Parathyroid adenoma (tissue), 2 donors: ENCODE measurements at regions not wholly inside any gene's neighbourhood (a gene's known extent, or its start where the extent isn't known, plus 50 kb on each side); places are given as distances from the start of the nearest gene placed in this dataset.

Experiments
- H2AFZ ChIP-seq: fragments of 300-600 bp; sonication (generic); one replicate; pipeline ENCODE4 v1.7.0; 2017; ENCODE audit warnings: antibody characterized with exemption, mild to moderate bottlenecking
- H3K27ac ChIP-seq: fragments of 300-600 bp; sonication (generic); one replicate; pipeline ENCODE4 v1.7.0; 2017
- H3K27me3 ChIP-seq: fragments of 300-600 bp; sonication (generic); one replicate; pipeline ENCODE4 v1.7.0; 2017; ENCODE audit warnings: low read length; ENCODE audit not compliant: control insufficient read depth, insufficient read depth
- H3K36me3 ChIP-seq: fragments of 300-600 bp; sonication (generic); one replicate; pipeline ENCODE4 v1.7.0; 2017; ENCODE audit warnings: low read length; ENCODE audit not compliant: control insufficient read depth, insufficient read depth
- H3K4me1 ChIP-seq: fragments of 300-600 bp; sonication (generic); one replicate; pipeline ENCODE4 v1.7.0; 2017; ENCODE audit warnings: control low read depth
- H3K4me2 ChIP-seq: fragments of 300-600 bp; sonication (generic); one replicate; pipeline ENCODE4 v1.7.0; 2017; ENCODE audit warnings: low read length
- H3K4me3 ChIP-seq: fragments of 300-600 bp; sonication (generic); one replicate; pipeline ENCODE4 v1.7.0; 2017; ENCODE audit warnings: low read depth, low read length
- H3K79me2 ChIP-seq: fragments of 300-600 bp; sonication (generic); one replicate; pipeline ENCODE4 v1.7.0; 2017; ENCODE audit warnings: control low read depth
- H3K9ac ChIP-seq: fragments of 300-600 bp; sonication (generic); one replicate; pipeline ENCODE4 v1.7.0; 2017; ENCODE audit warnings: mild to moderate bottlenecking
- H3K9me3 ChIP-seq: fragments of 300-600 bp; sonication (generic); one replicate; pipeline ENCODE4 v1.7.0; 2017; ENCODE audit warnings: low read length; ENCODE audit not compliant: control insufficient read depth
- CTCF ChIP-seq: fragments of 300-600 bp; sonication (generic); IDR thresholded peaks from one replicate; pipeline ENCODE4 v1.7.0; 2017; ENCODE audit warnings: antibody characterized with exemption, mild to moderate bottlenecking
- donor health status: primary hyperparathyroidism.

- TF ChIP-seq CTCF = no peak
- H3K79me2 ChIP-seq = no peaks in the 10 kb centered on the region
- no peak overlapping the region for H3K27ac ChIP-seq
- no peak overlapping the region for H2AFZ ChIP-seq
- H3K9me3 ChIP-seq = no peaks in the 10 kb centered on the region
- H3K27me3 ChIP-seq = no peaks in the 10 kb centered on the region
- no peak overlapping the region for H3K4me2 ChIP-seq
- no peaks in the 10 kb centered on the region for H3K4me1 ChIP-seq
- no peak overlapping the region for H3K4me3 ChIP-seq
- no peaks in the 10 kb centered on the region for H3K36me3 ChIP-seq
- H3K9ac ChIP-seq = no peak overlapping the region
Measured at GRCh38 chr1:69494221-69494620, 73.5 kb upstream of the LRRC7 start.

GRCh38 chr1:69497441-69498221 is 70.1 kb upstream of the LRRC7 start:
- Histone ChIP-seq H3K4me2 (no peak overlapping the region), H3K79me2 (no peaks in the 10 kb centered on the region), H3K36me3 (no peaks in the 10 kb centered on the region)

GRCh38 chr1:69498711-69499110 is 69.0 kb upstream of the LRRC7 start:
- Histone ChIP-seq H2AFZ (no peak overlapping the region), H3K79me2 (no peaks in the 10 kb centered on the region), H3K27ac (no peak overlapping the region), H3K4me2 (no peak overlapping the region), H3K4me1 (no peaks in the 10 kb centered on the region), H3K9me3 (no peaks in the 10 kb centered on the region), H3K9ac (no peak overlapping the region), H3K4me3 (no peak overlapping the region), H3K36me3 (no peaks in the 10 kb centered on the region), H3K27me3 (no peaks in the 10 kb centered on the region)
- no peak for TF ChIP-seq CTCF

More at GRCh38 chr1:69497441-69498221, 70.1 kb upstream of the LRRC7 start:
- Histone ChIP-seq H3K27me3 (no peaks in the 10 kb centered on the region), H3K27ac (no peak overlapping the region), H3K9ac (no peak overlapping the region), H2AFZ (no peak overlapping the region), H3K9me3 (no peaks in the 10 kb centered on the region), H3K4me3 (no peak overlapping the region), H3K4me1 (no peaks in the 10 kb centered on the region)
- no peak for TF ChIP-seq CTCF

DNA sequence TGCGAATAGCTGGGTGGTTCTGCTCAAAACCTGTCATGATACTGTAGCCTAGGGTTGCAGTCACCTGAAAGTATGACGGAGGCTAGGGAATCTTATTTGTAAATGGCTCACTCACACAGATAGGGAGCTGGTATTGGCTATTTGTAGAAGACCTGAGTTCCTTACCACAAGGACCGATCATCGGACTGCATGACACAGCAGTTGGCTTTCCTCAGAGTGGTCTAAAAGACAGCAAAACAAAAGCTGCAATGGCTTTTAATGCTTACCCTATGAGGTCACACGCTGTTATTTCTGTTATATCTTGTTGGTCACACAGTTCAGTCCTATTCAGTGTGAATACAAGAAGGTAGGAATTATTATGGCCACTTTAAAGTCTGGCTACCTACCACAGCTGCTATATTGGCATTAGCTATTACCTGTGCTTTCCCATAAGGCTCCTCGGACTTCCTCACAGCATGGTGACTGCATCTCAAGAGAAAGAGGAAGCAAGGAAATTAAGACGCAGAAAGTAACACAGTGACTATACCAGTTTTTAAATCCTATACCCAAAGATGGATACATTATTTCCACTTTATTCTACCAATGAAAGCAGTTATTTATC is 68.4 kb upstream of the LRRC7 start:
- Histone ChIP-seq H2AFZ (no peak overlapping the region), H3K4me1 (no peaks in the 10 kb centered on the region), H3K79me2 (no peaks in the 10 kb centered on the region), H3K4me3 (no peak overlapping the region), H3K36me3 (no peaks in the 10 kb centered on the region), H3K9ac (no peak overlapping the region), H3K9me3 (no peaks in the 10 kb centered on the region), H3K27me3 (no peaks in the 10 kb centered on the region), H3K4me2 (no peak overlapping the region), H3K27ac (no peak overlapping the region)
- no peak for TF ChIP-seq CTCF

DNA sequence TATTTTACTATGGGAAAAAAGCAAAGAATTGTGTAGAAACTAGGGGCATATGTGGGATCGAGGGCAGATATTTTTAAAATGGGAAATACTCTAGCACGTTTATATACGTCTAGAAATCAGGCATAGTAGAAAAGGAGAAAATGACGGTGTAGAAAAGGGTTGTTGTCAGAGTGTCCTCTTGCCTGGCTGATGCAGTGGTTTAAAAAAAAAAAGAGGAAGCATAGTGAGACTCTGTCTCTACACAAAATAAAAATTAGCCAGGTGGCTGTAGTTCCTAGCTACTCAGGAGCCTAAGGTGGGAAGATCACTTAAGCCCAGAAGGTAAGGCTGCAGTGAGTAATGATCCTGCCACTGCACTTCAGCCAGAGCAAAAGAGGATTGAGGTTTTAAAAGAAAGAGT is 64.7 kb upstream of the LRRC7 start:
- Histone ChIP-seq H3K9ac (no peak overlapping the region), H3K9me3 (no peaks in the 10 kb centered on the region), H3K4me2 (no peak overlapping the region), H3K4me3 (no peak overlapping the region), H3K27me3 (no peaks in the 10 kb centered on the region), H3K79me2 (no peaks in the 10 kb centered on the region), H2AFZ (no peak overlapping the region), H3K4me1 (no peaks in the 10 kb centered on the region), H3K27ac (no peak overlapping the region), H3K36me3 (no peaks in the 10 kb centered on the region)
- no peak for TF ChIP-seq CTCF
